NCI-H1694 (cell line): ENCODE measurements at regions not wholly inside any gene's neighbourhood (a gene's known extent, or its start where the extent isn't known, plus 50 kb on each side); places are given as distances from the start of the nearest gene placed in this dataset.

Experiments
- DNase-seq: peaks from one replicate; lab custom pipeline; 2025; lab: John Stamatoyannopoulos, UW

- no peak for DNase-seq
Measured at GRCh38 chr1:58975888-58976287, 192.0 kb upstream of the JUN start.

DNA sequence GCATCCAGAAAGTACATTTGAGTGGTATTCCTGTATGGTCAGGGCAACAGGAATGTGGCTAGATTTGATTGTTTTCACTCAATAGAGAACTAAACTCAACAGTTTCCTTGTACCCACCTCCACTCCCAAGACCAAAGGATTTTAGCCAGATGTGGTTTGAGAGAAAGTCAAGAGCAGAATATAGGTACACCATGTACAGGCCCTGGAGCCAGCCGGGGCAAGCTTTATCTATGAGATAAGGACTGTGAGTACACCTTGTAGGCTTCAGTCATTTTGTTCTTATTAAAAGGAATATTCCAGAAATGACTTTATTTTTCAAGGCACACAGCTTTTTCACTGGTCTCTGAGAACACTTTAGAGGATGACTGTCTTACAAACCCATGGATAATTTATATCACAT lies 192.4 kb upstream of the JUN start:
- no peak for DNase-seq

DNA sequence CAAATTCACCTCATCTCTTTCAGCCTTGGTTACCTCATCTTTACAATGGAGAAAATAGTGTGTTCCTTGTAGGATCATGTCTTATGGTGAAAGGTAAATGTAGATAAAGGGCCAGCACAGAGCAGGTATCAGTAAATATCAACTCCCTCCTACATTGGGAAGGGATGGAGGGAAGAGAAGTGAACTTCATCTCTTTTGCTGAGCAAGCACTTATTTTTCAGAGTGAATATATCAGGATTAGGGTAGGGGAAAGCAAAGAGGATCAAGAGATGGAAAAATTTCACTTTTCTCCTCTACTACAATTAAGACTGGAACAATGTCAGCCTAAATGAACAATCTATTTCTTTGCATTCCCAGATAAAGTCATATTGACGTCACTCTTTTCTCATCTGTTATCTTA lies 193.8 kb upstream of the JUN start:
- no peak for DNase-seq

DNA sequence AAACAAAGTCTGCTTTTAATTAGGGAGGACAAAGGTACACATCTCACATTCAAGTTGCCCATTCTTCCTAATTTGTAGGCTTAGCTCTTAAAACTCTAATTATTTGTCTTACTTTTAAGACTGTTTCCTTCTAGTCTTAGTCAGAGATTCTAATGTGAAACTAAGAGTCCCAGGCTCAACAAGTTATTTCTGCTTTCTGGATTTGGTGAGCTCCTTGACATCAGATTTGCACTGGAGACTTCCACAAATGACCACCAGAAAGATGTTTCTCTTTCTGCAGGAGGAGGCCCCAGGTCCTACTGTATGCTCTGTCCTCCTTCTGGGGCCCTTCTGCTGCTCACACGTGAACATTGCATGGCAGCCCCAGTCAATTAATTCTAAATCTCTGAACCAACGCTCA lies 194.2 kb upstream of the JUN start:
- DNase-seq = no peak

DNA sequence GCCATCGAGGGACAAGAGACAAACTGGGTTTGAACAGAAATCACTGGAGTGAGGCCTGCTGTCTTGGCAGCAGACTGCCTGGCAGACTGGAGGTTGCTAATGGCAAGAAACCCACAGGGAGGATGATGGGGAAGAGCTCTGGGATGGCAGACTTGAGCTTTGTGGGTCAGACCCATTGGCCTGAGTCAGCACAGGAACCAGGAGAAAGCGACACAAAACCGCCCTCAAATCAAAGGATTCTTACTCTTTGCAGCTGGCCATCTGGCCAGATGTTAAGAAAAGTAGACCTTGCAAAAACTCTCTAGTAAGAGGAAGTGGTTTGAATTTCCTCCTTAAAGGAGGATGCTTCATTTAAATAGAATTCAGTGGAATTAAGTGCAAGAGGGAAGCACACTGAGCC lies 195.2 kb upstream of the JUN start:
- no peak for DNase-seq

- DNase-seq = no peak
Measured at GRCh38 chr1:58979677-58980076, 195.8 kb upstream of the JUN start.

- DNase-seq = no peak
Measured at GRCh38 chr1:58981392-58981791, 197.5 kb upstream of the JUN start.

DNA sequence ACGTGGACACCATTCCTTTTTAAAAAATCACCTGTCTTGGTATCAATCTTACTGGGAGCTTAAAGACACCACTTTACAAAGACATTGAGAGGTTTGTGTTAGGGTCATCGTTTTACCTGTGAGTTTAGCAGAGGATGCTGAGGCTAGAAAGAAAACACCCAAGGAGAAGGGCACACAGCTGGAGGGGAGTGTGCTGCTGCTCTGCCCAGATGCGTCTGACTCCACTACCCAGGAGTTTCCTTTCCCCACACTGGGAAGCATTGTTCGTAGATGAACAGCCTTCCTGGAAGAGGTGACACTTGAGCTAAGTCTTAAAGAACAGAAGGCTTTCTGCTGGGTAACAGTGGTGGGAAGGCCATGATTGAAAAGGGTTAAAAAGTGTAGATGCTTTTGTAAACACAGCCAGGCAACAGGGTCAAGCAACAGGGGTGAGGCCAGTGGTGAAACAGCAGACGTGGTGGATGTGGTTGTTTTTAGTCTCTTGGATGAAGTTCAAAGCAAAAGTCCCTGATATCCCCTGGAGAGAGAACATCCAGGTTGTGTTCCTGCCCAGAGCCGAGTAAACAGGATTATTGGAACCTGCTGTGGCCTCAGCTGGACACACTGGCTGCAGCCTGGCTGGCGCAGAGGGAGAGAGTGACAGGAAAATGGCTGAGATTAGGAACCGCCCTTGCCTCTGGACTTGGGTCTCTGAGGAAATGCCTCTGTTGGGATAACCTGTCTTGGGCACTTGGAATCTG lies 198.6 kb upstream of the JUN start:
- DNase-seq = no peak

GRCh38 chr1:58983162-58983561 lies 199.3 kb upstream of the JUN start:
- DNase-seq = peak; percentile 17

DNA sequence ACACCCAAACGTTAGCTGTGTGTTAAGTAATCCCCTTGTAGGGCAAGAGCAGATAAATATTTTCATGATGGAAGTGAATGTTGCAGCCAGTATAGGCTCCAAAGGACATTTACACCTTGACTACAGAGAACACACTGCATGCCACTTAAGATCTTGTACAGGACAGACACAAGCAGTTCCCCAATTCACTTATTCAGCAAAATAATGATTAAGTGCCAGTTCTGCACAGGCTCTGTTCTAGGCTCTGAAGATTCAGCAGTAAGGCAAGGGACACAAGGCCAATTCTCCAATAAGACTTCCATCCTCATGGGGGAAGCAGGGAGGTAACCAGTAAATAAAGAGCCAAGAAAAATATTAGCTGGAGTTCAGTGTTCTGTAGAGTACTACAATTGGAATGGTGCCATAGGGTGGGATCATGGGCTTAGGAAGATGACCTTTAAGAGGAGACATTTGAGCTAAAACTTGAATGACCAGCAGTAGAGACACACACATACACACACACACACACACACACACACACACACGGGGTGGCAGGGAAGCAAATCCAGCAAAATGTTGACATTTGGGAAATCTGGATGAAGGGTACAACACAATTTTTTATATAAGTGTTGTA lies 199.9 kb upstream of the JUN start:
- DNase-seq = no peak

DNA sequence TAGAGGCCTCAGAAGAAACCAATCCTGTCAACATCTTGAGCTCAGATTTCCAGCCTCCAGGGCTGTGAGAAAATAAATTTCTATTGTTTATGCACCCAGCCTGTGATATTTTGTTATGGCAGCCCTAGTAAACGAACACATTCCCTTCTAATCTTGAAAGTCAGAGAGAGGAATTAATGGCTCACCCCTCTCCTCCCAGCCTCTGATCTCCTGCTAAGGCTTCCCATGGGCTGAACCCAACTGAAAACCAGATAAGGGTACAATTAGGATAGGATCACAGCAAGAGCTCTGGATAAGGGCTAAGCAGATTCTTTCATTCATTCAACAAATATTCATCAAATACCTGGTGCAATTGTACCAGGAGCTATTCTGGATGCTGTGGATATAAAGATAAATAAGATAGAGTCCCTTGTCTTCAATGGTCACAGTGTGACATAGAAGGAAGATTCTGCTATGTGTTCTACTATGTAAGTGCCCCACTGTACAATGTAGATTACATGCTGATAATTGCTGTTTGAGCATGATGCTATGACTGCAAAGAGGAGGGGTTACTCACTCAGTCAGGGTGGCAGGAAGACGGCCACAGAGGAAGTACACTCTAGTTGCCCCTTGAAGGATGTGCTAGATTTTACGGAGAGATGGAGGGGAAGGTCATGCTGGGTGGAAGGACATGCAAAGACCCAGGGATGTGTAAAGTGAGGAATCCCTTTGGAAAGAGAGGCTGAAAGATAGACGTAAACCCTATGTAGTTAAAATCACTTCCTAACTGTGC lies 203.3 kb upstream of the JUN start:
- no peak for DNase-seq

DNA sequence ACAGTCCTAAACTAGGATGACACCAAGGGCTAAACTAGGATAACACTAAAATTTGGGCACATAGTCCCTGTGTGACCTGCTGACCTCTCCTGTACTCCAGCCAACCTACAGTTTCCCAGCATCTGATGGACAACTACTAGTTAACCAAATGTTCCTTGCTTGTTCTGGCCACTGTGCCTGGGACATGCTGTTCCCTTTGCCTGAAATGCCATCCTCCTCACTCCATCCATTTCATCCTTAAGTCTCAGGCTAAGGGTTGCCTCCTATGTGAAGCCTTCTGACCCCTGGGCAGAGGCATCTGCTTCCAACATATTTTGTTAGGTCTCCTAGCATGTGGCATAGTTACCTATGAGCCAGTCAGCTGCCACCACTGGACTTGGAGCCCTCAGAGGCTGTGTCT lies 204.9 kb upstream of the JUN start:
- DNase-seq = no peak

DNA sequence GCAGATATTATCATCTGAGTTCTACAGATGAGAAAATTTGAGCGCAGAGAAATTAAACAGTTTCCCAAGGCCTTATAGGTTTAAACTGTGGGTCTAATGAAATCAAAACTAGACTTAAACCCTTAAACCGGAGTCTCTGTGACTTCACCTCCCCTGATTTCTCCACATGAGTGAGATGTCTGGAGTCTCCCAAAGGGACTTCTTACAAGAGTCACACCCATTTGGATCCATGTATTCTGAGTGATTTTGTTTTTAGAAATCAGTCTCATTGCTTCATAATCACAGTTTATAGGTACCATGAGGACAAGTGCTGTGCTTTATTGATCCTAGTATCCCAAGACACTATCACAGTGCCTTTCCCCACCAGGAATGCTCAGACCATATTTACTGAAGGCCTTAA lies 206.0 kb upstream of the JUN start:
- DNase-seq = no peak

DNA sequence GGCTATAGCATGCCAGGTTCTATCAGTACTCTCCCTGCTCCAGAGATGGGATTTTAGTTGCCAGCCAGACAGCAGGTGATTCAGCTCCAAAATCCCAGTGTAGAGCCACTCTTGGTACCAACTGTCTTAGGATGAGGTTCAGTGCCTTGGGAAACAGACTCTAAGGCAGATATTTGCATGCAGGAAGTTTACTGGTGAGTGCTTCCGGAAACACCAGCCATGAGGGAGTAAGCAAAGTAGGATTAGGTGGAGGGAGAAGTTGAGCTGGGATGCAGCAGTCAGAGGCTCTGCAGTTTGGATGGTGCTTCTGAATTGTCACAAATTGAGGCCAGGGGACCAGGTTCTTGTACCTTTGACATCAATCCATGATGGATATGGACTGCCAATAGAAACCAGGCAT lies 207.5 kb upstream of the JUN start:
- no peak for DNase-seq

GRCh38 chr1:58992643-58993042 lies 208.8 kb upstream of the JUN start:
- DNase-seq = no peak

GRCh38 chr1:58993403-58993802 lies 209.6 kb upstream of the JUN start:
- no peak for DNase-seq

GRCh38 chr1:58994664-58995063 lies 210.8 kb upstream of the JUN start:
- DNase-seq = no peak

- DNase-seq = no peak
Measured at GRCh38 chr1:58996341-58997059, 212.7 kb upstream of the JUN start.

GRCh38 chr1:58997060-58997411 lies 213.2 kb upstream of the JUN start:
- no peak for DNase-seq

- DNase-seq = no peak
Measured at GRCh38 chr1:58997637-58998036, 213.8 kb upstream of the JUN start.

DNA sequence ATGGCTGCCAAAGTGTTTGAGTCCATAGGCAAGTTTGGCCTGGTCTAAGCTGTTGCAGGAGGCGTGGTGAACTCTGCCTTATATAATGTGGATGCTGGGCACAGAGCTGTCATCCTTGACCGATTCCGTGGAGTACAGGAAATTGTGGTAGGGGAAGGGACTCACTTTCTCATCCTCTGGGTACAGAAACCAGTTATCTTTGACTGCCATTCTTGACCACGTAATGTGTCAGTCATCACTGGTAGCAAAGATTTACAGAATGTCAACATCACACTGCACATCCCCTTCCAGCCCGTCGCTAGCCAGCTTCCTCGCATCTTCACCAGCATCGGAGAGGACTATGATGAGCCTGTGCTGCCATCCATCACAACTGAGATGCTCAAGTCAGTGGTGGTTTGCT lies 215.8 kb upstream of the JUN start:
- no peak for DNase-seq

DNA sequence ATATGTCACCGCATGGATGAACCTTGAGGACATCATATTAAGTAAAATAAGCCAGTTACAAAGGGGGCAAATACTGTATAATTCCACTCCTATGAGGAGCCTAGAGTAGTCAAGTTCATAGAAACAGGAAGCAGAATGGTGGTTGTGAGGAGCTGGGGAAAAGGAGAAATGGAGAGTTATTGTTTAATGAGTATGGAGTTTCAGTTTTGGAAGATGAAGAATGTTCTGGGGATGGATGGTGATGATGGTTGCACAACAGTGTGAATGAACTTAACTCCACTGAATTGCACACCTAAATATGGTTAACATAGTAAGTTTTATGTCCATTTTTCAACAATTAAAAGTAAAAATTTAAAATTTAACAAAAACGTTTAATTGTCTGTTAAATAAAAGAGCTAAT lies 220.9 kb upstream of the JUN start:
- no peak for DNase-seq
